GM23338 (cell line): ENCODE measurements at regions not wholly inside any gene's neighbourhood (a gene's known extent, or its start where the extent isn't known, plus 50 kb on each side); places are given as distances from the start of the nearest gene placed in this dataset.
A peak's percentile ranks its signal among the peaks of the same experiment; 100 is the strongest.

Source experiments
- ATAC-seq: fragments of 200-7000 bp; cut with Tn5 transposase; 3 replicates; pipeline ENCODE4 v1.9.1; 2020
- DNase-seq: peaks from one replicate; pipeline ENCODE4 v3.0.0-alpha.2; 2015; ENCODE audit warnings: low spot score
- H2AFZ ChIP-seq: fragments of 200-600 bp; sonication (generic); 2 replicates; pipeline ENCODE4 v1.8.0; 2016; ENCODE audit warnings: antibody characterized with exemption, mild to moderate bottlenecking, moderate library complexity
- H3F3A ChIP-seq: fragments of 200-600 bp; sonication (generic); replicated peaks from 2 replicates; pipeline ENCODE4 v1.8.0; 2017; ENCODE audit warnings: antibody characterized with exemption, mixed run types, low read depth
- H3K27ac ChIP-seq: fragments of 200-600 bp; sonication (generic); 2 replicates; pipeline ENCODE4 v1.6.1; 2016; ENCODE audit warnings: low read depth
- H3K27me3 ChIP-seq: fragments of 200-600 bp; sonication (generic); 2 replicates; pipeline ENCODE4 v1.8.0; 2016; ENCODE audit warnings: mild to moderate bottlenecking, mixed run types, moderate library complexity; ENCODE audit not compliant: insufficient read depth
- H3K36me3 ChIP-seq: fragments of 200-600 bp; sonication (generic); 2 replicates; pipeline ENCODE4 v1.8.0; 2016; ENCODE audit warnings: mild to moderate bottlenecking; ENCODE audit not compliant: insufficient read depth
- H3K4me1 ChIP-seq: fragments of 200-600 bp; sonication (generic); 2 replicates; pipeline ENCODE4 v1.8.0; 2016; ENCODE audit warnings: mild to moderate bottlenecking, moderate library complexity; ENCODE audit not compliant: insufficient read depth
- H3K4me2 ChIP-seq: fragments of 200-600 bp; sonication (generic); 2 replicates; pipeline ENCODE4 v1.7.1; 2017; ENCODE audit warnings: mixed run types
- H3K4me3 ChIP-seq: fragments of 200-600 bp; sonication (generic); 2 replicates; pipeline ENCODE4 v1.6.1; 2016; ENCODE audit warnings: mixed run types
- H3K79me2 ChIP-seq: fragments of 200-600 bp; sonication (generic); replicated peaks from 2 replicates; pipeline ENCODE4 v1.8.0; 2017; ENCODE audit warnings: mild to moderate bottlenecking; ENCODE audit not compliant: insufficient read depth
- H3K9me2 ChIP-seq: fragments of 200-600 bp; sonication (generic); 2 replicates; pipeline ENCODE4 v1.8.0; 2017; ENCODE audit not compliant: insufficient read depth
- H4K20me1 ChIP-seq: fragments of 200-600 bp; sonication (generic); replicated peaks from 2 replicates; pipeline ENCODE4 v1.8.0; 2017; ENCODE audit warnings: mild to moderate bottlenecking; ENCODE audit not compliant: insufficient read depth
- H3K27ac Mint-ChIP-seq: 2 replicates; pipeline ENCODE4 v1.8.0; 2020; ENCODE audit warnings: inconsistent platforms, mild to moderate bottlenecking, moderate library complexity, mixed read lengths
- H3K27me3 Mint-ChIP-seq: 3 replicates; pipeline ENCODE4 v1.8.0; 2022; ENCODE audit warnings: low read depth, mild to moderate bottlenecking, moderate library complexity, mixed read lengths, inconsistent platforms; ENCODE audit not compliant: insufficient read depth, poor library complexity
- H3K36me3 Mint-ChIP-seq: 3 replicates; pipeline ENCODE4 v1.8.0; 2021; ENCODE audit warnings: low read depth, mild to moderate bottlenecking, inconsistent platforms, moderate library complexity, mixed read lengths
- H3K4me1 Mint-ChIP-seq: 3 replicates; pipeline ENCODE4 v1.8.0; 2020; ENCODE audit warnings: mild to moderate bottlenecking, inconsistent platforms, mixed read lengths
- H3K4me3 Mint-ChIP-seq: 3 replicates; pipeline ENCODE4 v1.8.0; 2021; ENCODE audit warnings: moderate library complexity, mild to moderate bottlenecking, inconsistent platforms, mixed read lengths
- H3K9me3 Mint-ChIP-seq: 3 replicates; pipeline ENCODE4 v1.8.0; 2020; ENCODE audit warnings: moderate library complexity, mild to moderate bottlenecking, inconsistent platforms, mixed read lengths
- CREB1 ChIP-seq: fragments of 250-450 bp; sonication (Bioruptor Pico); IDR thresholded peaks from 2 replicates; pipeline ENCODE4 v1.5.0; 2020; ENCODE audit warnings: low read depth, mild to moderate bottlenecking, moderate library complexity
- CTCF ChIP-seq, 2 experiments: fragments of 200-600 bp in 1 of 2; sonication (generic) in 1 of 2; conservative IDR thresholded peaks; 2 replicates each; pipeline versions ENCODE4 v1.5.1 to v1.6.1; 2016 to 2017; ENCODE audit warnings: antibody characterized with exemption in 2 of 2, low read depth in 2 of 2, mild to moderate bottlenecking in 2 of 2, moderate library complexity in 1 of 2
- EZH2 ChIP-seq: fragments of 200-600 bp; sonication (generic); IDR thresholded peaks from one replicate; pipeline ENCODE4 v1.8.0; 2017; ENCODE audit warnings: antibody characterized with exemption, mild to moderate bottlenecking, low read depth; ENCODE audit not compliant: unreplicated experiment
- EZH2phosphoT487 ChIP-seq: fragments of 200-600 bp; sonication (generic); IDR thresholded peaks from one replicate; pipeline ENCODE4 v1.8.1; 2018; ENCODE audit warnings: antibody characterized with exemption; ENCODE audit not compliant: unreplicated experiment
- JUNB ChIP-seq: IDR thresholded peaks from one replicate; pipeline ENCODE4 v1.6.1; 2016; ENCODE audit warnings: antibody characterized with exemption; ENCODE audit not compliant: unreplicated experiment
- NANOG ChIP-seq: IDR thresholded peaks from 2 replicates; pipeline ENCODE4 v1.6.1; 2016; ENCODE audit warnings: antibody characterized with exemption, borderline replicate concordance
- POLR2AphosphoS5 ChIP-seq: IDR thresholded peaks from 2 replicates; pipeline ENCODE4 v1.6.1; 2016; ENCODE audit warnings: antibody characterized with exemption, low read depth
- STAT1 ChIP-seq: IDR thresholded peaks from one replicate; pipeline ENCODE4 v1.6.1; 2016; ENCODE audit warnings: antibody characterized with exemption; ENCODE audit not compliant: unreplicated experiment
- ZNF114 ChIP-seq: fragments of 250-450 bp; sonication (Bioruptor Pico); IDR thresholded peaks from 2 replicates; pipeline ENCODE4 v1.5.0; 2020; ENCODE audit warnings: mild to moderate bottlenecking, moderate library complexity
- ZNF331 ChIP-seq: fragments of 250-450 bp; sonication (Bioruptor Pico); IDR thresholded peaks from 2 replicates; pipeline ENCODE4 v1.5.0; 2020; ENCODE audit warnings: low read depth, mild to moderate bottlenecking, moderate library complexity
- ZNF462 ChIP-seq: fragments of 250-450 bp; sonication (Bioruptor Pico); IDR thresholded peaks from 2 replicates; pipeline ENCODE4 v1.5.0; 2020; ENCODE audit warnings: mild to moderate bottlenecking, moderate library complexity
- TF ChIP-seq, protein P1 (sequence below): IDR thresholded peaks from 2 replicates; pipeline ENCODE4 v1.6.1; 2016; ENCODE audit warnings: antibody characterized with exemption
- TF ChIP-seq, protein P2 (sequence below): IDR thresholded peaks from one replicate; pipeline ENCODE4 v1.6.1; 2018; ENCODE audit warnings: antibody characterized with exemption; ENCODE audit not compliant: unreplicated experiment

GRCh38 chr3:194194051-194194756 is 58.3 kb downstream of the HES1 start:
- peaks cover 5% of the 10 kb centered on the region; the same call in 1 of the 3 replicates for H3K4me1 Mint-ChIP-seq
- Histone ChIP-seq H3K36me3 (no peaks in the 10 kb centered on the region; the same call in 1 of the 2 replicates), H3K27me3 (no peaks in the 10 kb centered on the region), H3K4me2 (no peak overlapping the region), H3K27ac (no peak overlapping the region), H3K9me2 (no peaks in the 10 kb centered on the region), H3K79me2 (no peaks in the 10 kb centered on the region), H3K4me3 (no peak overlapping the region), H3F3A (no peaks in the 10 kb centered on the region), H4K20me1 (no peaks in the 10 kb centered on the region), H3K4me1 (no peaks in the 10 kb centered on the region), H2AFZ (peak overlapping the region; percentile 32; the same call in 1 of the 2 replicates)
- H3K9me3 Mint-ChIP-seq = no peaks in the 10 kb centered on the region
- ATAC-seq (no peak), DNase-seq (no peak)
- H3K27me3 Mint-ChIP-seq = peaks cover 4% of the 10 kb centered on the region
- H3K36me3 Mint-ChIP-seq = no peaks in the 10 kb centered on the region
- TF ChIP-seq ZNF462 (CRISPR knock-in tag) = no peak
- TF ChIP-seq JUNB = no peak
- no peak for TF ChIP-seq STAT1
- TF ChIP-seq ZNF114 (CRISPR knock-in tag) = no peak
- no peak for TF ChIP-seq ZNF331 (CRISPR knock-in tag)
- no peak for TF ChIP-seq CTCF (conservative IDR thresholded peaks at IDR 0.05; ENCODE audit: low read depth in 2 of 2)
- TF ChIP-seq, protein P1, sequence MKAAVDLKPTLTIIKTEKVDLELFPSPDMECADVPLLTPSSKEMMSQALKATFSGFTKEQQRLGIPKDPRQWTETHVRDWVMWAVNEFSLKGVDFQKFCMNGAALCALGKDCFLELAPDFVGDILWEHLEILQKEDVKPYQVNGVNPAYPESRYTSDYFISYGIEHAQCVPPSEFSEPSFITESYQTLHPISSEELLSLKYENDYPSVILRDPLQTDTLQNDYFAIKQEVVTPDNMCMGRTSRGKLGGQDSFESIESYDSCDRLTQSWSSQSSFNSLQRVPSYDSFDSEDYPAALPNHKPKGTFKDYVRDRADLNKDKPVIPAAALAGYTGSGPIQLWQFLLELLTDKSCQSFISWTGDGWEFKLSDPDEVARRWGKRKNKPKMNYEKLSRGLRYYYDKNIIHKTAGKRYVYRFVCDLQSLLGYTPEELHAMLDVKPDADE = no peak
- TF ChIP-seq, protein P2, sequence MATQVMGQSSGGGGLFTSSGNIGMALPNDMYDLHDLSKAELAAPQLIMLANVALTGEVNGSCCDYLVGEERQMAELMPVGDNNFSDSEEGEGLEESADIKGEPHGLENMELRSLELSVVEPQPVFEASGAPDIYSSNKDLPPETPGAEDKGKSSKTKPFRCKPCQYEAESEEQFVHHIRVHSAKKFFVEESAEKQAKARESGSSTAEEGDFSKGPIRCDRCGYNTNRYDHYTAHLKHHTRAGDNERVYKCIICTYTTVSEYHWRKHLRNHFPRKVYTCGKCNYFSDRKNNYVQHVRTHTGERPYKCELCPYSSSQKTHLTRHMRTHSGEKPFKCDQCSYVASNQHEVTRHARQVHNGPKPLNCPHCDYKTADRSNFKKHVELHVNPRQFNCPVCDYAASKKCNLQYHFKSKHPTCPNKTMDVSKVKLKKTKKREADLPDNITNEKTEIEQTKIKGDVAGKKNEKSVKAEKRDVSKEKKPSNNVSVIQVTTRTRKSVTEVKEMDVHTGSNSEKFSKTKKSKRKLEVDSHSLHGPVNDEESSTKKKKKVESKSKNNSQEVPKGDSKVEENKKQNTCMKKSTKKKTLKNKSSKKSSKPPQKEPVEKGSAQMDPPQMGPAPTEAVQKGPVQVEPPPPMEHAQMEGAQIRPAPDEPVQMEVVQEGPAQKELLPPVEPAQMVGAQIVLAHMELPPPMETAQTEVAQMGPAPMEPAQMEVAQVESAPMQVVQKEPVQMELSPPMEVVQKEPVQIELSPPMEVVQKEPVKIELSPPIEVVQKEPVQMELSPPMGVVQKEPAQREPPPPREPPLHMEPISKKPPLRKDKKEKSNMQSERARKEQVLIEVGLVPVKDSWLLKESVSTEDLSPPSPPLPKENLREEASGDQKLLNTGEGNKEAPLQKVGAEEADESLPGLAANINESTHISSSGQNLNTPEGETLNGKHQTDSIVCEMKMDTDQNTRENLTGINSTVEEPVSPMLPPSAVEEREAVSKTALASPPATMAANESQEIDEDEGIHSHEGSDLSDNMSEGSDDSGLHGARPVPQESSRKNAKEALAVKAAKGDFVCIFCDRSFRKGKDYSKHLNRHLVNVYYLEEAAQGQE = no peak
- TF ChIP-seq POLR2AphosphoS5 = no peak
- no peak for TF ChIP-seq EZH2phosphoT487
- TF ChIP-seq NANOG = no peak
- no peak for TF ChIP-seq EZH2
- TF ChIP-seq CREB1 (CRISPR knock-in tag) = no peak
- H3K4me3 Mint-ChIP-seq = no peak overlapping the region
- H3K27ac Mint-ChIP-seq = no peak overlapping the region
